Eye (tissue), 1 donor: ENCODE measurements at regions not wholly inside any gene's neighbourhood (a gene's known extent, or its start where the extent isn't known, plus 50 kb on each side); places are given as distances from the start of the nearest gene placed in this dataset.

Experiments
- DNase-seq: peaks from one replicate; pipeline ENCODE4 v3.0.0-alpha.2; 2015

- no peak for DNase-seq
These were observed 56.0 kb downstream of the BOD1L2 start for GRCh38 chr18:57202881-57203280.

GRCh38 chr18:57205641-57206040 lies 58.8 kb downstream of the BOD1L2 start:
- no peak for DNase-seq

DNA sequence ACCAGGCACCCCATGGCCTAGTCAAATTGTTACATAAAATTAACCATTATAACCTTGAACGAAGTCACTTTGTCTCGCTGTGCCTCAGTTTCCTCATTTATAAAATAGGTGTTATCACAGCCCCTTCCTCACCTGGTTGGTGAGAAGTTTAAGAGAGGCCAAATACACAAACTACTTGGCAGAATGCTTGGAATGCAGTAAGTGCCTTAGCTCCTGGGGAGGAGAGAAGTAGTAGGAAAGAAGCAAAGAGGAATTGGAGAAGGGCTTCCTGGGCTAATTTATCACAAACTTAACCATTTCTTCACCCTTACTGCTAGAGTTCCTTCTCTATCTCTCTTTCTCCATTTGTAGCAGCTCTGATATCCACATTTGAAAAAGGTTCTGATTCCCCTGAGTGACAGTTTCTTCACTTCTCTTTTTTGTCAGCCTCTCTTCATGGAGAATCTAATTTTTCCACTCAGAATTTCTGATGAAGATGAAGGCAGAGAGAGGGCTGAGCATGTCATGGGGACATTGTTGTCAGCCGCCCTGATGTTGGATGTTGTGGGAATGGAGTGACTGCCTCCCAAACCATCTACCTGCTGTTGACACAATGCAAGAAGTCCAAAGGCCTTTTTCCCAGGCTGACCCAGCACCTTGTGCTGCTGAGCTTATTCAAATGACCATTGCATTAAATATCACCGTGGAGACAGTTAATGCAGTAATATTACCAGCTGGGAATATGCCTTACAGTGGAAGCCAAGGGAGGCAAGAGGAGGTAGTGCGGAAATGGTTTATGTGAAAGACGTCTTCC lies 60.4 kb downstream of the BOD1L2 start:
- no peak for DNase-seq

DNA sequence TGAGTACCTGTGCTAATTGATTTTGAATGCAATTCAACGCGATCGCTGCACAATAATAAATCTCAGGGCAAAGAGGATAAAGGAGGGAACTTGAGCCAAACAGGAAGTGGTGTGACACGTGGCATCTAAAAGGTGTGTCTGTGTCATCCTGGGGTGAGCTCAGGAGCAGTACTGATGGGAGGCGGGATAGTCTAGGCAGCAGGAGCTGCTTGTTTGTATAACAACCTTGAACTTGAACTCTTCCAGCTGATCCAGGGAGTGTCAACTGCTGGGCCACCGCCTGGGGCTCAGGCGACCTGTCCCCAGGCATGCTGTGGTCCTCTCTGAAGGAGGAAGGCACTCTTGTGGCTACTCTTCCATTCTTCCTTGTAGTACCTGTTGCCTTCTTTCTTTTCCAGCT lies 61.2 kb downstream of the BOD1L2 start:
- no peak for DNase-seq

- no peak for DNase-seq
These were observed 62.8 kb downstream of the BOD1L2 start for GRCh38 chr18:57209713-57210106.

DNA sequence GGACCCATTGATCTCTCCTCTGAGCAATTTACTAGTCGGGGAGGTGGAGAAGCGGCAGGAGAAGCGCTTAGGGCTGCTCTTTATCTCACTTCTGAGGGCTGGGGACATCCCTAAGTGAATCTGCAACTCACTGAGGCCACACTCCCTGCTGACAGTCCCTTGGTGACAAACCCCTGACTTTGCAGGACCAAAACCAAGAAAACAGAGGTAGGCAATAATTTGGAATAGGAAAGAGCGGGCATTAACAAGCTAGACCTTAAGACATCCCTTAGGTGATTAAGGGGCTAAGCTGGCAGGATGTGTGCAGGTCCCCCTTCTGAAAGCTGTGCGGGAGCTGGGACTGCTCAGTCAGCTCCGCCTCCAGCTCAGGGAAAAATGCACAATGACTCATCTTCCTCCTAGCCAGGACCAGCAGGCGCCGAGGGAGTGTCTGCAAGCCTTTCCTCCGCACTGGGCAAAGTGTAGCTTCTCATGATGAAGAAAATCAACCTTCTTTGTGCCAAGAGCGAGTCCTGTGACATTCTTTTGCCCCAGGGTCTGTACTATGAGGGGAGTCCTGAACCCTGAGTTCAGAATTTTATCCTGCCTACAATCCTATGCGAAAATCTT lies 63.3 kb downstream of the BOD1L2 start:
- DNase-seq, result peak; percentile 58

DNA sequence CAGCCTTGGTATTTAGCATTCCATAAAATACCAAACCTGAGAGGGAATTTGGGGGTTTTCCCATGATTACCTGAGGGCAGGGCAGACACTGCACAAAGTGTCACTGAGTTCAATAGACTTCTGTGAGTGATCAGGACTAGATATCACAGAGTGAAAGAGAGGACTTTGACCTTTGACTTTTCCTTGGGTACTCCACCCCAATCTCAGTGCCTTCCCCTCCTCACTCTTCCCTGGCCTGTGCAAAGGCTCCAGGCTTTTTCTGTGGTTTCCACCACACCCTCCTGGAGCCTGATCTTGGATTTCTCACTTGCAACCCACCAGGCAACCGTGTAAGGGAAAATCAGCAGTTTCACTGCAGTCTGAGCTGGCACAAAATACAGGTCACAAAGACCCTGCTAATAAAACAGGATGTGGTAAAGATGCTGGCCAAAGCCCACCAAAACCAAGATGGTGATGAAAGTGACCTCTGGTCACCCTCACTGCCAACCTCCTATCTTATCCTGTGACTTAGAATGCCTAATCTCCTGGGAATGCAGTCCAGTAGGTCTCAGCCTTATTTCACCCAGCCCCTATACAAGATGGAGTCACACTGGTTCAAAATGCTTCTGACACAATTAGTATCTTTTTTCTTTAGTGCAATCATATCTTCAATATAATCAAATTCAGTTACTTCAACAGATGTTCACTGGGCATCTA lies 64.0 kb downstream of the BOD1L2 start:
- no peak for DNase-seq

GRCh38 chr18:57211412-57211750 lies 64.5 kb downstream of the BOD1L2 start:
- DNase-seq, result no peak

DNA sequence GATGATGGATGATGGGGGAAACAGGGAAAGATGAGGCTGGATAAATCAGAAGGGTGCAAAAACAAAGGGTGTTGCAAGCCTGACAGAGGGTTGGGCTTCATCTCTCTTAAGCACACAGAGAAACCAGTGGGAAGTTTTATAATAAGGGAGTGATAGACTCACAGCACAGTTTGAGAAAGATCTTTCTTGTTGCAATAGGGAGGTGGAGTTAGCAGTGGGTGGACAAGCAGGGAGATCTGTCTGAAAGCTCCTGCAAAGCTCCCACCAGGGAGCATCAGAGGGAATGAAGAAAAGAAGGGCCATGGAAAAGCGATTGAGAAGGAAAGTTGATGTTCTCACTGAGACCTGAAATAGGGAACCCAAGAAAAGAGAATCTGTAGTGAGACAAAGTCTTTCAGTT lies 64.9 kb downstream of the BOD1L2 start:
- DNase-seq, result no peak

GRCh38 chr18:57212678-57213077 lies 65.8 kb downstream of the BOD1L2 start:
- no peak for DNase-seq

DNA sequence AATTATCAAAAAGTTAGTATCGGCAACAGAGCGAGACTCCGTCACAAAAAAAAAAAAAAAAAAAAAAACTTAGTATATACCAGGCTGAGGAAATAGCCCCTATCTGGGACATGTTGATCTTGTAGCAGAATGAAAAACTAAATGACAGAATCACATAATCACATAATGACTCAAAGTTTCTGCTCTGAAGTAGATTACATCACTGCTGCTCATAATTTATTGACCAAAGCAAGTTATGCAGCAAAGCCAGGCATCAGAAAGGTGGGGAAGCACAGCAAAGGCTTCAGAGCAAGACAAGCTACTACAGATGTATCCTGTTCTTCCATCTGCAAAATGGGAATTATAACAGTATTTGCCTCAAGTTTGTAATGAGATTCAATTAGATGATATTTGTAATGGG lies 68.1 kb downstream of the BOD1L2 start:
- no peak for DNase-seq

DNA sequence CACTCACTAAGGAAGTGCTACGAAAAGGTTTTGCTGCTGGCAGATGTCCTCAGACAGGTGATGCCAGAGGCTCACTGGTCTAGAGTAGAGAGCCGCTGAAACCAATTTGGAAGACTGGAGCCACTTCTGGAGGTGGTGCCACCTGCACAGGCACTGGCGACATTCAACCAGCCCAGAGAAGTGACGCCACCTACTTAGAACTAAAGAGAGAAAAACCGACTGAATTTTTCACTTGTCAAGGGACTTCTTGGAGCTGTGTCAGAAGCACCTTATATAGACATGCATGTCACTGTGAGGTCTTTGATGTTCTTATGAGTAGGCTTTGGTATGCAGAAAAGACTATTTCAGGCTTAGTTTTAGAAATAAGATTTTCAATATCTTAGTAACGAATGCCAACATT lies 71.4 kb downstream of the BOD1L2 start:
- no peak for DNase-seq

- DNase-seq, result no peak
These were observed 73.1 kb downstream of the BOD1L2 start for GRCh38 chr18:57219964-57220363.

DNA sequence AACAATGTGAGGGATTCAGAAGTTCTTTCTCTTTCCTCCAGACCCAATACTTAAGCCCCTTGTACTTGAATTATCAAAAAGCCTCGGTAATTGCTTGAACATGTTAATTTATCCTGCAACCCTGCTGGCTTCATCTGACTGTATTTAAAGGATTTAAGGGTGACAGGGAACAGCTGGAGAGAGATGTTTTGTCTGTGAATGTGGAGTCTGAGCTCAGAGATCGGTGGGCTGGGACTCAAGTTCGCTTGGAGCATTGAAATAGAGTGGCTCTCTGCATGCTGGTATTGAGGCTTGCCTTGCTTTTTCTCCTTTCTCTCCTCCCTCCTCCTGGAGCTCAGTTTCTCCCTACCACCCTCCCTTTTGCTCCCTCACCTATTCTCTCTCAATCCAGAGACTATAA lies 73.6 kb downstream of the BOD1L2 start:
- DNase-seq, result peak; percentile 42

- peak; percentile 9 for DNase-seq
These were observed 74.1 kb downstream of the BOD1L2 start for GRCh38 chr18:57220930-57221483.

GRCh38 chr18:57223144-57223870 lies 76.4 kb downstream of the BOD1L2 start:
- no peak for DNase-seq

DNA sequence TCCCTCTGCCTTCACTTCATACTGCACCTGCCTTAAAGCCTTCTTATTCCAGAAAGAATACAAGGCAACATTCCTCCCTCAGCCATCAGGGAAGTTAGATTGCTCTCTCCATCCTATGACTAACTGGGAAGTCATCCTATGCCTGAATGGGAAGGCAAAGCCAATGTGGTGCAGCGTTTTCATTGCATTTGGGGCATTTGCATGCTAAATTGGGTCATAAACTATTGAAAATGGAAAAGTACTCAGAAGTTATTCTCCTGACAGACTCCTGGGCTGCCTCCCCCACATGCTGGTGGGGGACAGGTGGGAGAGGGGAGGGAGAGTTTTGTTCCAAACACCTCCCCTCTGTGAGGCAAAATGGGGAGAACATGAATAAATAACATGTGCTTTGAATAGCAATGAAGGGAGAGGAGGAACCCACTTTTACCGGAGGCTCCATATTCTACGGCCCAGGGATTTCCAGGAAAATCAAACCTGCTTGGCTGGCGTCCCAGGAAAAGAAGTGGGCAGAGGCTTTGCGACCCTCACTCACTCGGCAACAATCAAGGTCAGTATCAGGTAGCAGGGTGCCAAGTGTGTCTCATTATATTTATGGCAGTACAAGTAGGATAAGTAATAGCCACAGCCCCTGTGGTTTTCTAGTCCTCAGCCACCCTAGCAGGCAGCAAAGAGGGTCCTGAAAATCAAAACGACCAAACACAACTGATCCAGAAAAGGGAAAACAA lies 84.1 kb downstream of the BOD1L2 start:
- DNase-seq, result no peak

DNA sequence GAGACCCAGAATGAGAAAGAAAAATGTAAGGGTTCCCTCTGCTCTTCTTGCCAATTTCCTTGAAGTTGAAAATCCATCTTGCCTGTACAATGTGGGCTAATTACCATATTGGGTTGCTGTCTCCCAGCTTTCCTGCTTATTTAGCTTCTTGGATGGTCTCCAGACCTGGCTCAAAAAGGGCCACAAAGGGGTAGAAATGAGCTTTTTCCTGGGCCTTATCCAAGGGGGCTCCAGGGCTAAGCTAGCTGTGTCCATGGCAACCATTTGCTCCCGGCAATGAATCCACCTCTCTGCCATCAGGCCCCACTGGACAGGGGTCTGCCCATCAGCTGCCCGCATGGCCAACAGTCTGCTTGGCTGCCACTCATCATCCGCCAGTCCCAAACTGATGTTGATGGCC lies 85.0 kb downstream of the BOD1L2 start:
- no peak for DNase-seq

GRCh38 chr18:57234346-57234745 lies 87.5 kb downstream of the BOD1L2 start:
- DNase-seq, result no peak

GRCh38 chr18:57241869-57242268 lies 95.0 kb downstream of the BOD1L2 start:
- no peak for DNase-seq

GRCh38 chr18:57242285-57242684 lies 95.4 kb downstream of the BOD1L2 start:
- no peak for DNase-seq

DNA sequence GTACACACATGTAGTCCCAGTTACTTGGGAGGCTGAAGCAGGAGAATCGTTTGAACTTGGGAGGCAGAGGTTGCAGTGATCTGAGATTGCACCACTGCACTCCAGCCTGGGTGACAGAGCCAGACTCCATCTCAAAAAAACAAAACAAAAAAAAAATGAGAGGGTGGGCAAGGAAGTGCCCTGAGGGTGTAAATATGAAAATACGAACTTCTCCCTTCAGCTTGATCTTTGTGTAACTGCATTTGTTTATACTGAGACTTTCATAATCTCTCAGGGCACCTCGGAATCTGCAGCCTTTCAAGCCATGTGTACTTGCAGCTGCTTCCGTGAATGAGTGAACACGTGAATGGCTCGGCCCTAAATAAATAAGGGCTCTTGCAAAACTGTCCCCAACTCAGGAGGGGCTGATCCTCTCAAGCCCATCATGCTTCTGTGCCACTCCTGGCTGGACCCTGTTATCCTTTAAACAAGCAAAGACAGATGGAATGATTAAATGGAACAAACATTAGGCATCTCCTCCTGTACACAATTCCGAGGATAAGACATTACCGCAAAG lies 96.8 kb downstream of the BOD1L2 start:
- DNase-seq, result no peak
